ENCODE measurements at regions not wholly inside any gene's neighbourhood (a gene's known extent, or its start where the extent isn't known, plus 50 kb on each side); places are given as distances from the start of the nearest gene placed in this dataset.

DNA sequence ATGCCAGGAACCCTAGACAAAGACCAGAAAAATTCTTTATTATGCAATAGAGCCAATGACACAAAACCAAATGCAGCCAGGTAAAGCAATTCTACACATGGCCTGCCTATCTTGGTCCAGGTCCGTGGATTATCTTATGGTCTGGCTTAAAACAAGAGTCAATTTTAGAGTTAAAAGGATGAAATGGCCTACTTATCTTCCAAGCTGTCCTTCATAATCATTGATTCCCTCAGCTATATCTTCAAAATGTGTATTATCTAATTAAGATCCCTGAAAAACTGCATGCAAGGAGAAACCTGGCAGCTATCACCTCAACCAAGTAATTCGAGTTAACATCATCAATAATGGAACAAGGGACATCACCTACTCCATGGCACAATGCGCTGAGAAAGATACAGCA, 479.4 kb upstream of the NRP1 start:
- TF ChIP-seq, protein P1, sequence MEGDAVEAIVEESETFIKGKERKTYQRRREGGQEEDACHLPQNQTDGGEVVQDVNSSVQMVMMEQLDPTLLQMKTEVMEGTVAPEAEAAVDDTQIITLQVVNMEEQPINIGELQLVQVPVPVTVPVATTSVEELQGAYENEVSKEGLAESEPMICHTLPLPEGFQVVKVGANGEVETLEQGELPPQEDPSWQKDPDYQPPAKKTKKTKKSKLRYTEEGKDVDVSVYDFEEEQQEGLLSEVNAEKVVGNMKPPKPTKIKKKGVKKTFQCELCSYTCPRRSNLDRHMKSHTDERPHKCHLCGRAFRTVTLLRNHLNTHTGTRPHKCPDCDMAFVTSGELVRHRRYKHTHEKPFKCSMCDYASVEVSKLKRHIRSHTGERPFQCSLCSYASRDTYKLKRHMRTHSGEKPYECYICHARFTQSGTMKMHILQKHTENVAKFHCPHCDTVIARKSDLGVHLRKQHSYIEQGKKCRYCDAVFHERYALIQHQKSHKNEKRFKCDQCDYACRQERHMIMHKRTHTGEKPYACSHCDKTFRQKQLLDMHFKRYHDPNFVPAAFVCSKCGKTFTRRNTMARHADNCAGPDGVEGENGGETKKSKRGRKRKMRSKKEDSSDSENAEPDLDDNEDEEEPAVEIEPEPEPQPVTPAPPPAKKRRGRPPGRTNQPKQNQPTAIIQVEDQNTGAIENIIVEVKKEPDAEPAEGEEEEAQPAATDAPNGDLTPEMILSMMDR (IDR thresholded peaks at IDR 0.05; ENCODE audit: insufficient read depth, low read depth, low read length, missing control alignments) = no peak
- DNase-seq (ENCODE audit: low read depth) = no peak
- no peak overlapping the region for H3K4me3 ChIP-seq (ENCODE audit: low read length)

- no peak for DNase-seq (ENCODE audit: low read depth)
- TF ChIP-seq, protein P1 (IDR thresholded peaks at IDR 0.05; ENCODE audit: insufficient read depth, low read depth, low read length, missing control alignments) = no peak
- no peak overlapping the region for H3K4me3 ChIP-seq (ENCODE audit: low read length)
These were observed 478.9 kb upstream of the NRP1 start for GRCh38 chr10:33813415-33813814.

GRCh38 chr10:33812586-33812985, 478.1 kb upstream of the NRP1 start:
- TF ChIP-seq, protein P1 (IDR thresholded peaks at IDR 0.05; ENCODE audit: insufficient read depth, low read depth, low read length, missing control alignments) = no peak
- DNase-seq (ENCODE audit: low read depth) = no peak

DNA sequence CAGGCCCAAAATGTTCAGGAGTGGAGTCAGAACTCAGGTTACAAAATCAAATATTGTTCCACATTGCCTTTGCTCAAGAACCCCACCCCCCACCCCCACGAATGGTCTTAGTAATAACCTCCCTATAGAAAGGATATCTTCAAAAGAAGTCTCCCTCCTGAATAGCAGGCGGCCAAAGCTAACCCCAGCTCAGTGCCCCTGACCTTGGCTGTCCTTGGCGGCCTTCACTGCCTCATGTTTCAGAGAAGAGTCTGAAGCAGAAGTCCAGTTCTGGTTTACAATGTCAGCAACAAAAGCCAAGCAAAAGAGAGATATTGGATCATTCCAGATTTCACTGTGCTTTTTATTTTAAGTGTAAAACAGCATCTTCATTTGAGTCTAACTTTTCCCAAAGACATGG, 476.5 kb upstream of the NRP1 start:
- TF ChIP-seq, protein P1 (IDR thresholded peaks at IDR 0.05; ENCODE audit: insufficient read depth, low read depth, low read length, missing control alignments) = no peak
- DNase-seq (ENCODE audit: low read depth) = no peak
- H3K4me3 ChIP-seq (ENCODE audit: low read length) = no peak overlapping the region

More at GRCh38 chr10:33812586-33812985, 478.1 kb upstream of the NRP1 start:
- no peak overlapping the region for H3K4me3 ChIP-seq (ENCODE audit: low read length)

- TF ChIP-seq, protein P1 (IDR thresholded peaks at IDR 0.05; ENCODE audit: insufficient read depth, low read depth, low read length, missing control alignments) = no peak
- no peak overlapping the region for H3K4me3 ChIP-seq (ENCODE audit: low read length)
- no peak for DNase-seq (ENCODE audit: low read depth)
These were observed 475.3 kb upstream of the NRP1 start for GRCh38 chr10:33809732-33810131.

DNA sequence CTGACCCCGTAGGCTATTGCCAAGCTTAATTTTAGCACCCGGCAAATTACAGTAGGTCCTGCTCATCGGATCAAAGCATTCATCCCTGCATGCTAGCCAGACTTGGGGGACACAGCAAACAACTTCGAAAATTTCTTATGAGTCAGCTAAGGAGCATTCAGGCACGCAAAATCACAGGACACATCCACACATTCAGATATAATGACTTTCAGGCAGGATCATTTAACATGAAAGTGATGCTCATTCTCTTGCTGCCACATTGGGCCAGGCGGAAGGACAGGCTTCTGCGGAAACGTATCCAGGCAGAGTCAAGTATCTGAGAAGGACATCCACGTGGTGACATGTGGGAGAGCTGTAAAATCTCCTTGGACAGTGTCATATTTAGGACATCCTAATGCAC, 474.0 kb upstream of the NRP1 start:
- no peak overlapping the region for H3K4me3 ChIP-seq (ENCODE audit: low read length)
- TF ChIP-seq, protein P1 (IDR thresholded peaks at IDR 0.05; ENCODE audit: insufficient read depth, low read depth, low read length, missing control alignments) = no peak
- no peak for DNase-seq (ENCODE audit: low read depth)

DNA sequence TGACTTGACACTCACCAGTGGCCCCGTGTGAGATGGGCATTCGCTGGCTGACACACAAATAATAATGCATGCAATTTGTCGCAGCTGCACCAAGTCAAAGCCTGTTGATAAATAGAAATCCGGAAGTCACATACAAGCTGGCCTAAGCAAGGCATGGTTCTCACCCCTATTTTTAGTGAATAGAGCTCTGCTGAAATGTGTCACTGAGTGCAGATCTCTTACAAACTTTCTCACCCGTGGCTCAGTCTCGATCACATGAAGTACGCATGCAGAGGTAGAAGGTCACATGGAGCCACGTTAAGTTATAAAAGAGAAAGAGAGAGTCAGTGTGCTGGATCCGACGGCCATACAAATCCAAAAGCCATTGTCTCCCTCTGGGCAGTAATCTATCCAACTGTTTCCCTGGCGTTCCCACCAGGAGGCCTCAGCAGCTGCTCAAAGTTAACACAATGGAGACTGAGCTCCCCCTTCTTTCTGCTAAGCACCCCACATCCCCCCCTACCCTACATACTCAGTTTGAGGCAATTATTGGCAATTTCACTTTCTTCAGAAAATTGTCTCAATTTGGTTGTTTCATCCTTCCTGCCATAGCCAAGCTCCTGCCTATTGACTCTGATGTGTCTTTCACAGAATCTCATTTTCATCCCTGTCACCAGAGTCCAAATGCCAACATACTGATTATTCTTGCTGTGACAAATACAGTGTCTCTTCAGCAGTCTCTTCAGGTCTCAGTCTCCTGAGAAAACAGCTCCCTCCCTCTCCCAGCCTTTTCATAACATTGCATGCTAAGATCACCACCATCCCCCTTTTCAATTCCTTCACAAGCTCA, 473.3 kb upstream of the NRP1 start:
- no peak overlapping the region for H3K4me3 ChIP-seq (ENCODE audit: low read length)
- DNase-seq (ENCODE audit: low read depth) = no peak
- TF ChIP-seq, protein P1 (IDR thresholded peaks at IDR 0.05; ENCODE audit: insufficient read depth, low read depth, low read length, missing control alignments) = no peak

All from epithelial cell of esophagus (primary cell).